GM12801 (cell line): ENCODE measurements at regions not wholly inside any gene's neighbourhood (a gene's known extent, or its start where the extent isn't known, plus 50 kb on each side); places are given as distances from the start of the nearest gene placed in this dataset.

Source experiments
- CTCF ChIP-seq: IDR thresholded peaks from one replicate; pipeline ENCODE4 v1.5.1; 2011; ENCODE audit warnings: control low read depth; ENCODE audit not compliant: insufficient read length; ENCODE audit errors: extremely low read depth

- TF ChIP-seq CTCF = no peak
Observed at GRCh38 chr5:106205916-106206571, 1464.7 kb downstream of the EFNA5 start.

- TF ChIP-seq CTCF = no peak
Observed at GRCh38 chr5:106202035-106202434, 1468.7 kb downstream of the EFNA5 start.

GRCh38 chr5:106200971-106201370, 1469.8 kb downstream of the EFNA5 start:
- TF ChIP-seq CTCF = no peak

GRCh38 chr5:106195679-106196474, 1474.9 kb downstream of the EFNA5 start:
- TF ChIP-seq CTCF = no peak

- TF ChIP-seq CTCF = no peak
Observed at GRCh38 chr5:106189121-106189809, 1481.5 kb downstream of the EFNA5 start.

- TF ChIP-seq CTCF = no peak
Observed at GRCh38 chr5:106185661-106186081, 1485.1 kb downstream of the EFNA5 start.

- TF ChIP-seq CTCF = no peak
Observed at GRCh38 chr5:106174903-106175302, 1495.8 kb downstream of the EFNA5 start.
